ENCODE measurements at regions not wholly inside any gene's neighbourhood (a gene's known extent, or its start where the extent isn't known, plus 50 kb on each side); places are given as distances from the start of the nearest gene placed in this dataset.

DNA sequence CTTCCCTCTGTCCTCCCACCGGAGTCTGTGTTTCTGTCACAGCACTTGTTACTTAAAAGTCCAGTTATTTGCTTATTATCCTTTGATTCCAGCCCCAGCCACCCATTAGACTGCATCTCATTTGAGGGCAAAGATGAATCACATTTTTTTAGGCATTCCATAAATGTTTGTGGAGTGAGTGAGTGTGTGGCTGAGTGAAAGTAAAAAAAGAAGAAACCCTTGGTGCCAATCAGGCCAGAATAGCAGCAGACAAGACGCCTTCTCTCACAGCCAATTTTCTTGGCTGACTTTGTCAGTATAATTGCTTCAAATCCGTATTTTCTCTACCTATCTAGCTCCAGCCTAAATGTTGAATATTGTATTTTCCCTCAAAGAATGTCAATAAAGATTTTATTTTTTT is 613.0 kb upstream of the WWC1 start:
- intact Hi-C loops (cut with micrococcal nuclease): no loop called here
- WGBS (ENCODE audit: insufficient coverage): 87% methylated on average over 3 of the region's 3 CpGs
- Mint-ChIP-seq H3K36me3 (no peaks in the 10 kb centered on the region), H3K27ac (no peak overlapping the region), H3K9me3 (peaks cover 5 to 11% of the 10 kb centered on the region in 2 donors), H3K27me3 (ENCODE audit: low read depth in 2 of 2) (no peaks in the 10 kb centered on the region), H3K4me1 (no peaks in the 10 kb centered on the region), H3K4me3 (no peak overlapping the region)
- H3K4me1 ChIP-seq (ENCODE audit: control insufficient read depth, insufficient read depth, low read length): no peaks in the 10 kb centered on the region
- no peak overlapping the region for H3K4me3 ChIP-seq (ENCODE audit: low read length)
- no peak for ATAC-seq
- H3K27ac ChIP-seq (ENCODE audit: low read length): no peak overlapping the region
- TF ChIP-seq, protein P1, sequence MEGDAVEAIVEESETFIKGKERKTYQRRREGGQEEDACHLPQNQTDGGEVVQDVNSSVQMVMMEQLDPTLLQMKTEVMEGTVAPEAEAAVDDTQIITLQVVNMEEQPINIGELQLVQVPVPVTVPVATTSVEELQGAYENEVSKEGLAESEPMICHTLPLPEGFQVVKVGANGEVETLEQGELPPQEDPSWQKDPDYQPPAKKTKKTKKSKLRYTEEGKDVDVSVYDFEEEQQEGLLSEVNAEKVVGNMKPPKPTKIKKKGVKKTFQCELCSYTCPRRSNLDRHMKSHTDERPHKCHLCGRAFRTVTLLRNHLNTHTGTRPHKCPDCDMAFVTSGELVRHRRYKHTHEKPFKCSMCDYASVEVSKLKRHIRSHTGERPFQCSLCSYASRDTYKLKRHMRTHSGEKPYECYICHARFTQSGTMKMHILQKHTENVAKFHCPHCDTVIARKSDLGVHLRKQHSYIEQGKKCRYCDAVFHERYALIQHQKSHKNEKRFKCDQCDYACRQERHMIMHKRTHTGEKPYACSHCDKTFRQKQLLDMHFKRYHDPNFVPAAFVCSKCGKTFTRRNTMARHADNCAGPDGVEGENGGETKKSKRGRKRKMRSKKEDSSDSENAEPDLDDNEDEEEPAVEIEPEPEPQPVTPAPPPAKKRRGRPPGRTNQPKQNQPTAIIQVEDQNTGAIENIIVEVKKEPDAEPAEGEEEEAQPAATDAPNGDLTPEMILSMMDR (IDR thresholded peaks at IDR 0.05): no peak
- no peaks in the 10 kb centered on the region for H3K27me3 ChIP-seq (ENCODE audit: control insufficient read depth, insufficient read depth, low read length)
- no peak for DNase-seq
- H3K9me3 ChIP-seq (ENCODE audit: control insufficient read depth, insufficient read depth, low read length): no peaks in the 10 kb centered on the region
- no peaks in the 10 kb centered on the region for H3K36me3 ChIP-seq (ENCODE audit: control insufficient read depth, insufficient read depth, low read length)

DNA sequence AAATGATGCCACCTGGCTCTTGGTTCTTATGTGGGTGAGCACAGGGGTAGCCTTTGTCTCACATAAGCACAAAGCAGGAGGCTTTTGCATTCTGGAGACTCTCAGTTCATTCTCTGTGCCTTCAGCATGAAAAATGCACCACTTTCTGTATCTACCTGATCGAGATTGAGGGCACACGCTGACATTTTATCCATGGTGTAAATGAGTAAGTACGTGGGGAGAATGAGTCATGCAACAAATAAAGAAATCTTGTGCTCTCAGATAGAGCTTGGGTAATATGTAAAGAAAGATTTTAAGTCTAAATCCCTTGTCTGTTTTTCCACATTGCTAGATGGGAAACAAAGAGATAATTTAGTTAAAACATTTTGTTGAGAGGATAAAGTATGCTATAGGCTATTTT is 607.2 kb upstream of the WWC1 start:
- intact Hi-C loops (cut with micrococcal nuclease): no loop called here
- no peak for DNase-seq
- Histone ChIP-seq H3K4me1 (ENCODE audit: control insufficient read depth, insufficient read depth, low read length) (no peaks in the 10 kb centered on the region), H3K27me3 (ENCODE audit: control insufficient read depth, insufficient read depth, low read length) (no peaks in the 10 kb centered on the region), H3K4me3 (ENCODE audit: low read length) (no peak overlapping the region), H3K9me3 (ENCODE audit: control insufficient read depth, insufficient read depth, low read length) (no peaks in the 10 kb centered on the region), H3K36me3 (ENCODE audit: control insufficient read depth, insufficient read depth, low read length) (no peaks in the 10 kb centered on the region), H3K27ac (ENCODE audit: low read length) (no peak overlapping the region)
- H3K9me3 Mint-ChIP-seq: peaks cover 5 to 9% of the 10 kb centered on the region in 2 donors
- no peak overlapping the region for H3K4me3 Mint-ChIP-seq
- H3K27me3 Mint-ChIP-seq (ENCODE audit: low read depth in 2 of 2): no peaks in the 10 kb centered on the region
- 93% methylated on average over 3 of the region's 3 CpGs for WGBS (ENCODE audit: insufficient coverage)
- H3K27ac Mint-ChIP-seq: no peak overlapping the region
- H3K4me1 Mint-ChIP-seq: no peaks in the 10 kb centered on the region
- TF ChIP-seq, protein P1 (IDR thresholded peaks at IDR 0.05): no peak
- no peak for ATAC-seq
- H3K36me3 Mint-ChIP-seq: no peaks in the 10 kb centered on the region

DNA sequence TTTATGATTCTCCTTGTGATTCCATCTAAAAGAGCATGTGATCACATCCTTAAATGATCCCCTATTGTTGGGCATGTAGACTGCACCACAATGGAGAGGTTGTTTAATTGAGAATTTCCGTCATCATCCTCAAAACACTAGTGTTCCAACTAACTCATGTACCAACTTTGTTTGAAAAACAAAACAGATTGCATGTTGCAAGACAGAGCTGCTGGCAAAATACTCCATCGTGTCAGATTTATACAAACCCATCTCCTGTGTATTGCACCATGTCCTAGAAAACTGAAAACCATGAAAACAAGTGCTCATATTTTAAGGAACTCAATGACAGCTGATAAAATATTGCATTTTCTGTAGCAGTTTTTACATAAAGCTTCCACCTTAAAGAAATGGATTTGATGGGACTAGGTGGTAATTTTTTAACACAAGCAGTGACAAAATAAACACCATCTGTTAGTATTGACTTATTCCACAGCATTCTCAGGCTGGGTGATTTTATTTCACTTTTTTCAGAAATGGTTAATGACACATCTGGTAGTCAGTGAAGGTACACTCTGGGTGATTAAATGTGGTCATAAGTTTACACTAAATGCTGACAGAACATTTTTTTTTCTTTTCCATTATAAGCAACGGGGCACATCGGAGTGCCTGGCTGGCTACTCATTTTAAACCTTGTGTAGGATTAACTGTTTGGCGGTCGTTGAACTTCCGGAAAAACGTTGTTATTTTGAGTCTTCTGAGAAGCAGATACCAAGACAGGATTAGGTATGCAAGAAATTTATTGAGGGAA is 602.9 kb upstream of the WWC1 start:
- WGBS (ENCODE audit: insufficient coverage): 76% methylated on average over 8 of the region's 8 CpGs
- Mint-ChIP-seq H3K27ac (no peak overlapping the region), H3K9me3 (peaks cover 0 to 2% of the 10 kb centered on the region in 2 donors), H3K4me1 (no peaks in the 10 kb centered on the region), H3K4me3 (no peak overlapping the region), H3K36me3 (no peaks in the 10 kb centered on the region), H3K27me3 (ENCODE audit: low read depth in 2 of 2) (no peaks in the 10 kb centered on the region)
- H3K4me3 ChIP-seq (ENCODE audit: low read length): no peak overlapping the region
- intact Hi-C loops (cut with micrococcal nuclease): no loop called here
- no peak for ATAC-seq
- no peak for DNase-seq
- no peaks in the 10 kb centered on the region for H3K4me1 ChIP-seq (ENCODE audit: control insufficient read depth, insufficient read depth, low read length)
- H3K27ac ChIP-seq (ENCODE audit: low read length): no peak overlapping the region
- TF ChIP-seq, protein P1 (IDR thresholded peaks at IDR 0.05): no peak
- H3K27me3 ChIP-seq (ENCODE audit: control insufficient read depth, insufficient read depth, low read length): no peaks in the 10 kb centered on the region
- no peaks in the 10 kb centered on the region for H3K36me3 ChIP-seq (ENCODE audit: control insufficient read depth, insufficient read depth, low read length)
- H3K9me3 ChIP-seq (ENCODE audit: control insufficient read depth, insufficient read depth, low read length): peaks cover 6% of the 10 kb centered on the region

All from natural killer cell (primary cell).